ENCODE measurements at regions not wholly inside any gene's neighbourhood (a gene's known extent, or its start where the extent isn't known, plus 50 kb on each side); places are given as distances from the start of the nearest gene placed in this dataset.

- DNase-seq (ENCODE audit: insufficient read length, low spot score): no peak
- FAIRE-seq: no peak
- no peak for TF ChIP-seq POLR2A (IDR thresholded peaks at IDR 0.05; ENCODE audit: low read depth, low read length)
Observed at GRCh38 chr2:144201868-144202468, 318.0 kb downstream of the ZEB2 start.

GRCh38 chr2:144201126-144201525, 318.8 kb downstream of the ZEB2 start:
- DNase-seq (ENCODE audit: insufficient read length, low spot score): no peak
- FAIRE-seq: no peak
- no peak for TF ChIP-seq POLR2A (IDR thresholded peaks at IDR 0.05; ENCODE audit: low read depth, low read length)

GRCh38 chr2:144198116-144198515, 321.8 kb downstream of the ZEB2 start:
- DNase-seq (ENCODE audit: insufficient read length, low spot score) (no peak), FAIRE-seq (peak; percentile 50)
- TF ChIP-seq POLR2A (IDR thresholded peaks at IDR 0.05; ENCODE audit: low read depth, low read length): no peak

GRCh38 chr2:144194326-144195071, 325.4 kb downstream of the ZEB2 start:
- TF ChIP-seq POLR2A (IDR thresholded peaks at IDR 0.05; ENCODE audit: low read depth, low read length): no peak
- FAIRE-seq (no peak), DNase-seq (ENCODE audit: insufficient read length, low spot score) (no peak)

GRCh38 chr2:144190908-144191605, 328.9 kb downstream of the ZEB2 start:
- FAIRE-seq (no peak), DNase-seq (ENCODE audit: insufficient read length, low spot score) (no peak)
- no peak for TF ChIP-seq POLR2A (IDR thresholded peaks at IDR 0.05; ENCODE audit: low read depth, low read length)

- TF ChIP-seq POLR2A (IDR thresholded peaks at IDR 0.05; ENCODE audit: low read depth, low read length): no peak
- DNase-seq (ENCODE audit: insufficient read length, low spot score) (no peak), FAIRE-seq (no peak)
Observed at GRCh38 chr2:144183727-144184126, 336.2 kb downstream of the ZEB2 start.

- FAIRE-seq: no peak
- no peak for DNase-seq (ENCODE audit: insufficient read length, low spot score)
- TF ChIP-seq POLR2A (IDR thresholded peaks at IDR 0.05; ENCODE audit: low read depth, low read length): no peak
Observed at GRCh38 chr2:144181001-144181400, 338.9 kb downstream of the ZEB2 start.

GRCh38 chr2:144180131-144180530, 339.8 kb downstream of the ZEB2 start:
- no peak for DNase-seq (ENCODE audit: insufficient read length, low spot score)
- TF ChIP-seq POLR2A (IDR thresholded peaks at IDR 0.05; ENCODE audit: low read depth, low read length): no peak
- no peak for FAIRE-seq

- DNase-seq (ENCODE audit: insufficient read length, low spot score): no peak
- FAIRE-seq: no peak
- no peak for TF ChIP-seq POLR2A (IDR thresholded peaks at IDR 0.05; ENCODE audit: low read depth, low read length)
Observed at GRCh38 chr2:144170179-144170578, 349.7 kb downstream of the ZEB2 start.

GRCh38 chr2:144166743-144167142, 353.2 kb downstream of the ZEB2 start:
- no peak for FAIRE-seq
- TF ChIP-seq POLR2A (IDR thresholded peaks at IDR 0.05; ENCODE audit: low read depth, low read length): no peak
- no peak for DNase-seq (ENCODE audit: insufficient read length, low spot score)

- FAIRE-seq (no peak), DNase-seq (ENCODE audit: insufficient read length, low spot score) (no peak)
- TF ChIP-seq POLR2A (IDR thresholded peaks at IDR 0.05; ENCODE audit: low read depth, low read length): no peak
Observed at GRCh38 chr2:144165599-144166250, 354.2 kb downstream of the ZEB2 start.

- FAIRE-seq: no peak
- TF ChIP-seq POLR2A (IDR thresholded peaks at IDR 0.05; ENCODE audit: low read depth, low read length): no peak
- DNase-seq (ENCODE audit: insufficient read length, low spot score): no peak
Observed at GRCh38 chr2:144163592-144163991, 356.3 kb downstream of the ZEB2 start.

GRCh38 chr2:144162652-144163051, 357.3 kb downstream of the ZEB2 start:
- no peak for FAIRE-seq
- DNase-seq (ENCODE audit: insufficient read length, low spot score): no peak
- no peak for TF ChIP-seq POLR2A (IDR thresholded peaks at IDR 0.05; ENCODE audit: low read depth, low read length)

GRCh38 chr2:144161061-144161460, 358.9 kb downstream of the ZEB2 start:
- DNase-seq (ENCODE audit: insufficient read length, low spot score) (no peak), FAIRE-seq (no peak)
- no peak for TF ChIP-seq POLR2A (IDR thresholded peaks at IDR 0.05; ENCODE audit: low read depth, low read length)
